A549 (cell line): ENCODE measurements at regions not wholly inside any gene's neighbourhood (a gene's known extent, or its start where the extent isn't known, plus 50 kb on each side); places are given as distances from the start of the nearest gene placed in this dataset.
A peak's percentile ranks its signal among the peaks of the same experiment; 100 is the strongest.

Experiments
- ATAC-seq, 2 experiments: fragments of 200-7000 bp in 1 of 2; fragments of >200 bp in 1 of 2; cut with Nextera tagmentation in 1 of 2; cut with Tn5 transposase in 1 of 2; 3 replicates each; pipeline versions ENCODE4 v1.8.0 to v1.9.1; 2018 to 2020; ENCODE audit warnings: mild to moderate bottlenecking in 1 of 2, moderate library complexity in 1 of 2
- CTCF ChIA-PET: fragments of 300-600 bp; sonication (Branson Sonifier 250); formaldehyde crosslinking; extraction: SDS; loops from one replicate; lab custom pipeline; 2021; ENCODE audit warnings: antibody characterized with exemption, inconsistent platforms; lab: Yijun Ruan, JAX
- POLR2A ChIA-PET: fragments of 350-600 bp; formaldehyde crosslinking; extraction: SDS; loops from one replicate; lab custom pipeline; 2021; ENCODE audit warnings: antibody characterized with exemption, inconsistent platforms; lab: Yijun Ruan, JAX
- DNase-seq, 2 experiments: peaks; one replicate each; pipeline versions ENCODE4 v3.0.0 to v3.0.0-alpha.2; 2011 to 2016; ENCODE audit warnings: low read depth in 1 of 2, low spot score in 1 of 2
- FAIRE-seq: peaks from 2 replicates; lab custom pipeline; 2011; peaks lifted over from hg19 to GRCh38; lab: Jason Lieb, UNC
- H3K27ac ChIP-seq, 2 experiments: fragments of >200 bp; sonication (Bioruptor Twin); formaldehyde crosslinking; 3 replicates each; pipeline ENCODE4 v1.5.1; 2016 to 2017
- H3K4me1 ChIP-seq: fragments of >200 bp; sonication (Bioruptor Twin); formaldehyde crosslinking; 3 replicates; pipeline ENCODE4 v1.6.1; 2016
- H3K4me2 ChIP-seq: fragments of >200 bp; sonication (Bioruptor Twin); formaldehyde crosslinking; 3 replicates; pipeline ENCODE4 v1.6.1; 2016
- H3K4me3 ChIP-seq: fragments of >200 bp; sonication (Bioruptor Twin); formaldehyde crosslinking; 3 replicates; pipeline ENCODE4 v1.5.1; 2016
- H3K9me3 ChIP-seq: fragments of >200 bp; sonication (Bioruptor Twin); formaldehyde crosslinking; 3 replicates; pipeline ENCODE4 v1.6.1; 2016
- BHLHE40 ChIP-seq: IDR thresholded peaks from 2 replicates; pipeline ENCODE4 v1.6.1; 2012; ENCODE audit warnings: low read depth, low read length, inconsistent platforms
- CBX2 ChIP-seq: fragments of 200-600 bp; sonication (generic); IDR thresholded peaks from 2 replicates; pipeline ENCODE4 v1.6.1; 2016; ENCODE audit warnings: low read depth, mild to moderate bottlenecking, borderline replicate concordance
- EHF ChIP-seq: fragments of 250-450 bp; sonication (Bioruptor Pico); IDR thresholded peaks from 2 replicates; pipeline ENCODE4 v1.5.0; 2020; ENCODE audit warnings: mild to moderate bottlenecking
- ELK1 ChIP-seq: fragments of 150-350 bp; IDR thresholded peaks from 2 replicates; pipeline ENCODE4 v1.6.1; 2014; ENCODE audit warnings: low read depth, mild to moderate bottlenecking, low read length
- EP300 ChIP-seq, 2 experiments: fragments of >200 bp; sonication (Bioruptor Twin); formaldehyde crosslinking; IDR thresholded peaks; 2 replicates in 1 of 2; 3 replicates in 1 of 2; pipeline ENCODE4 v1.6.1; 2016 to 2017
- FOSB ChIP-seq: fragments of 250-450 bp; sonication (Bioruptor Pico); IDR thresholded peaks from 2 replicates; pipeline ENCODE4 v1.5.0; 2020; ENCODE audit warnings: mild to moderate bottlenecking, moderate library complexity
- FOXS1 ChIP-seq: fragments of 250-450 bp; sonication (Bioruptor Pico); IDR thresholded peaks from 2 replicates; pipeline ENCODE4 v1.5.0; 2020; ENCODE audit warnings: mild to moderate bottlenecking, moderate library complexity
- GATA3 ChIP-seq: IDR thresholded peaks from 2 replicates; pipeline ENCODE4 v1.6.1; 2012; ENCODE audit warnings: borderline replicate concordance
- JUNB ChIP-seq: fragments of >200 bp; sonication (Bioruptor Twin); formaldehyde crosslinking; IDR thresholded peaks from 2 replicates; pipeline ENCODE4 v1.6.1; 2016
- KDM1A ChIP-seq: fragments of 200-600 bp; sonication (generic); IDR thresholded peaks from 2 replicates; pipeline ENCODE4 v1.6.1; 2016; ENCODE audit warnings: low read depth, mild to moderate bottlenecking
- MYC ChIP-seq: IDR thresholded peaks from 2 replicates; pipeline ENCODE4 v1.6.1; 2012; ENCODE audit warnings: mild to moderate bottlenecking, inconsistent platforms, low read length, improper control_type of control experiment, borderline replicate concordance
- NR3C1 ChIP-seq: fragments of >200 bp; sonication (Bioruptor Twin); formaldehyde crosslinking; IDR thresholded peaks from 3 replicates; pipeline ENCODE4 v1.6.1; 2017
- POLR2A ChIP-seq: IDR thresholded peaks from 2 replicates; pipeline ENCODE4 v1.6.1; 2012; ENCODE audit warnings: mild to moderate bottlenecking, low read length
- POLR2AphosphoS2 ChIP-seq: conservative IDR thresholded peaks from 2 replicates; pipeline ENCODE4 v1.6.1; 2012; ENCODE audit warnings: low read length, improper control_type of control experiment, inconsistent platforms
- RARB ChIP-seq: fragments of 250-450 bp; sonication (Bioruptor Pico); IDR thresholded peaks from 2 replicates; pipeline ENCODE4 v1.8.0; 2021; ENCODE audit warnings: mild to moderate bottlenecking, moderate library complexity
- RCOR1 ChIP-seq: fragments of 150-350 bp; IDR thresholded peaks from 2 replicates; pipeline ENCODE4 v1.6.1; 2014; ENCODE audit warnings: antibody characterized with exemption, low read length, low read depth
- SMC3 ChIP-seq: fragments of >200 bp; sonication (Bioruptor Twin); formaldehyde crosslinking; IDR thresholded peaks from 3 replicates; pipeline ENCODE4 v1.6.1; 2018; ENCODE audit warnings: inconsistent platforms
- USF2 ChIP-seq: fragments of 450-650 bp; IDR thresholded peaks from 2 replicates; pipeline ENCODE4 v1.6.1; 2014; ENCODE audit warnings: antibody characterized with exemption
- ZC3H11A ChIP-seq: fragments of 450-650 bp; IDR thresholded peaks from 2 replicates; pipeline ENCODE4 v1.6.1; 2014; ENCODE audit warnings: antibody characterized with exemption, mild to moderate bottlenecking
- WGBS: methylation state at CpG from one replicate; pipeline ENCODE4 v1.1.6; 2017; ENCODE audit errors: missing lambda C conversion rate; 5-methylcytosine and 5-hydroxymethylcytosine counted together
- TF ChIP-seq, protein P1 (sequence below): IDR thresholded peaks from 2 replicates; pipeline ENCODE4 v1.6.1; 2012
- TF ChIP-seq, protein P2 (sequence below): fragments of >200 bp; sonication (Bioruptor Twin); formaldehyde crosslinking; IDR thresholded peaks from 3 replicates; pipeline ENCODE4 v1.6.1; 2016

- peak; percentile 54; the same call in 1 of the 2 replicates for TF ChIP-seq GATA3
- TF ChIP-seq ELK1: no peak
- no peak for TF ChIP-seq POLR2A
- TF ChIP-seq ZC3H11A: no peak
- no peak for TF ChIP-seq MYC
- TF ChIP-seq, protein P1, sequence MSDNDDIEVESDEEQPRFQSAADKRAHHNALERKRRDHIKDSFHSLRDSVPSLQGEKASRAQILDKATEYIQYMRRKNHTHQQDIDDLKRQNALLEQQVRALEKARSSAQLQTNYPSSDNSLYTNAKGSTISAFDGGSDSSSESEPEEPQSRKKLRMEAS: peak; percentile 35; the same call in 1 of the 2 replicates
Measured at GRCh38 chr2:150601280-150602038, 114.0 kb upstream of the RND3 start (continued).

DNA sequence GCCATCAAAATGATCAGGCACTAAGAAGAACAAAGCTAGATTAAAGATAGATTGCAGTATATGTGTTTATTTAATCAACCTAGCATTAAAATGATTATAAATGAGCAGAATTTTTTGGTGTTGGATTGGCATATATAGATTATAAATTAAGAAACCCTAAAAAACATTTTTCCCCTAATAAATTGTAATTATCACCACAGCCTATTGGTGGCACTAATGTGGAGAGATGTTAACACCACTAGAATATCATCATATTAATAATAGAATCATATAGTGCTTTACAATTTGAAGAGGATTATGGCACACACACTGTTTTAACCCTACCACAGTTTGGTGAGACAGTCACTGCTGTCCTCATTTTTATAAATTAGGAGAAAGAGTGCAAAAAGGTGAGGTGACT, 112.4 kb upstream of the RND3 start:
- CTCF ChIA-PET: interaction anchor here (0.8 to 2.0 kb wide), 3 partner anchors 11 to 111 kb away, joined by 3 to 7 read pairs (median 5); no protein-coding TSS in a partner anchor
- ATAC-seq: no peak
- FAIRE-seq: no peak

DNA sequence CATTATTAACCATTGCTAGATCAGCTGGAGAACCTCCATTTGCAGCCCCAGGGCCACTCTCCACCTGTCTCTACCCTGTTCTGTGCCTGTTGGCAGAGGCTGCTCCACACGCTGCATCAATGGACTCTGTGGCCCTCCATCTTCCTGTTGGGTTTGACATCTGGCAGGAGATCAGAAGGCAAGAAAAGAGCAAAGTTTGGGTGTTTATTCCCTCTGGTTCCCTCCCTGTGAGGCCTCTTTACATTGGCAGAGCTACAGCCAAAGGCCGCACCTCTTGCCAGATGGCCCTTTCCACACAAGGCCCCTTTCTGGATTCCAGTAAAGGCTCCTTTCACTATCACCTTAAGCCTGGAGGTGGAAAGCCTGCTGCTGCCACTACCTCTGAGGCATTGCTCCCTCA, 110.9 kb upstream of the RND3 start:
- Histone ChIP-seq H3K9me3 (peaks cover 6% of the 10 kb centered on the region; the same call in 2 of the 3 replicates), H3K27ac (peak overlapping the region; percentile 16 to 73; a peak in 3 of 6 replicates), H3K4me2 (no peak overlapping the region), H3K4me3 (no peak overlapping the region), H3K4me1 (peaks cover 28% of the 10 kb centered on the region)
- ChIA-PET POLR2A (no interaction called here), CTCF (no interaction called here)
- FAIRE-seq (no peak), DNase-seq (no peak), ATAC-seq (no peak)
- WGBS: 50% methylated on average over 2 of the region's 2 CpGs
- TF ChIP-seq KDM1A (no peak), POLR2AphosphoS2 (no peak), RARB (CRISPR knock-in tag) (no peak)
- TF ChIP-seq, protein P2, sequence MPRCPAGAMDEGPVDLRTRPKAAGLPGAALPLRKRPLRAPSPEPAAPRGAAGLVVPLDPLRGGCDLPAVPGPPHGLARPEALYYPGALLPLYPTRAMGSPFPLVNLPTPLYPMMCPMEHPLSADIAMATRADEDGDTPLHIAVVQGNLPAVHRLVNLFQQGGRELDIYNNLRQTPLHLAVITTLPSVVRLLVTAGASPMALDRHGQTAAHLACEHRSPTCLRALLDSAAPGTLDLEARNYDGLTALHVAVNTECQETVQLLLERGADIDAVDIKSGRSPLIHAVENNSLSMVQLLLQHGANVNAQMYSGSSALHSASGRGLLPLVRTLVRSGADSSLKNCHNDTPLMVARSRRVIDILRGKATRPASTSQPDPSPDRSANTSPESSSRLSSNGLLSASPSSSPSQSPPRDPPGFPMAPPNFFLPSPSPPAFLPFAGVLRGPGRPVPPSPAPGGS: no peak

More for the DNA sequence above, 112.4 kb upstream of the RND3 start:
- peak overlapping the region; percentile 63 to 85; a peak in 4 of 6 replicates for H3K27ac ChIP-seq
- peaks cover 28% of the 10 kb centered on the region for H3K4me1 ChIP-seq
- no peak for DNase-seq
- TF ChIP-seq SMC3 (no peak), CBX2 (no peak), EHF (CRISPR knock-in tag) (no peak)
- no peak overlapping the region for H3K4me3 ChIP-seq
- POLR2A ChIA-PET: no interaction called here
- H3K9me3 ChIP-seq: peaks cover 6% of the 10 kb centered on the region; the same call in 2 of the 3 replicates
- H3K4me2 ChIP-seq: no peak overlapping the region

GRCh38 chr2:150595803-150596470, 108.5 kb upstream of the RND3 start:
- WGBS: 74% methylated on average over 4 of the region's 4 CpGs
- DNase-seq: no peak
- TF ChIP-seq ELK1 (no peak), FOSB (no peak), EP300 (IDR thresholded peaks at IDR 0.05) (no peak), FOXS1 (no peak), BHLHE40 (no peak), NR3C1 (no peak), RCOR1 (no peak), USF2 (no peak), JUNB (no peak)
- TF ChIP-seq, protein P1: no peak
- TF ChIP-seq, all 56 proteins: peak for 0
- Histone ChIP-seq H3K4me1 (peaks cover 30% of the 10 kb centered on the region), H3K9me3 (no peaks in the 10 kb centered on the region), H3K4me3 (no peak overlapping the region), H3K27ac (peak overlapping the region; percentile 19 to 34; a peak in 5 of 6 replicates), H3K4me2 (peak overlapping the region; percentile 25; the same call in 1 of the 3 replicates)
- POLR2A ChIA-PET: interaction anchor here (0.7 kb wide), 1 partner anchor 1002 kb away, joined by 4 read pairs; no protein-coding TSS in a partner anchor
- FAIRE-seq (no peak), ATAC-seq (no peak)
- CTCF ChIA-PET: interaction anchor here (0.8 to 1.7 kb wide), 3 partner anchors 14 to 643 kb away, joined by 3 to 6 read pairs (median 5); no protein-coding TSS in a partner anchor
